ENCODE measurements at regions not wholly inside any gene's neighbourhood (a gene's known extent, or its start where the extent isn't known, plus 50 kb on each side); places are given as distances from the start of the nearest gene placed in this dataset.

GRCh38 chr5:93158841-93159240 is 422.2 kb downstream of the NR2F1-AS1 start:
- no peak for TF ChIP-seq CTCF (IDR thresholded peaks at IDR 0.05)
- TF ChIP-seq POLR2A (IDR thresholded peaks at IDR 0.05) = no peak

Measured in heart left ventricle (tissue), 13 donors.